ENCODE measurements at regions not wholly inside any gene's neighbourhood (a gene's known extent, or its start where the extent isn't known, plus 50 kb on each side); places are given as distances from the start of the nearest gene placed in this dataset.

DNA sequence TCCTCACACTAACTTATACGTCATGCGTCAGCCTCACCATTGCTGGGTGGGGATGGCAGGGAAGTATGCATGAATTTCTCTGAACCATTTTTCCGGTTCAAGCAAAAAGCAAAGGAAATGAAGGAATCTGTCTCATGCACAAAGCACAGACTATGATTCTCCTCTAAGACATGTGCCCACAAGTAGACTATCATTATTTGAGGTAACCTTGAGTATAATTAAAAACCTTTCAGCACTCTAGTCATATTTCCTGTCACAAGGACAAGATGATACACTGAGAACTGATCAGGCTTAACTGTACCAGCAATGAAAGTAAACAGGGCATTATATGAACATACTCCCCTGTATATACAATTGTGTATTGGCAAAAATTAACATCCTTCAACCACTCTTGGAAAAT is 56.7 kb upstream of the TSC22D2 start:
- 91 to 97% (median 93%) methylated on average over 3 of the region's 3 CpGs for WGBS, 3 donors
- no peaks in the 10 kb centered on the region for H3K36me3 ChIP-seq (ENCODE audit: insufficient read depth in 1 of 2, low read depth in 1 of 2)
- ATAC-seq: peak in 2 of 4 donors; percentile 18 to 27
- H3K4me3 ChIP-seq: no peak overlapping the region
- H3K27ac ChIP-seq: no peak overlapping the region
- DNase-seq: no peak
- TF ChIP-seq, protein P1, sequence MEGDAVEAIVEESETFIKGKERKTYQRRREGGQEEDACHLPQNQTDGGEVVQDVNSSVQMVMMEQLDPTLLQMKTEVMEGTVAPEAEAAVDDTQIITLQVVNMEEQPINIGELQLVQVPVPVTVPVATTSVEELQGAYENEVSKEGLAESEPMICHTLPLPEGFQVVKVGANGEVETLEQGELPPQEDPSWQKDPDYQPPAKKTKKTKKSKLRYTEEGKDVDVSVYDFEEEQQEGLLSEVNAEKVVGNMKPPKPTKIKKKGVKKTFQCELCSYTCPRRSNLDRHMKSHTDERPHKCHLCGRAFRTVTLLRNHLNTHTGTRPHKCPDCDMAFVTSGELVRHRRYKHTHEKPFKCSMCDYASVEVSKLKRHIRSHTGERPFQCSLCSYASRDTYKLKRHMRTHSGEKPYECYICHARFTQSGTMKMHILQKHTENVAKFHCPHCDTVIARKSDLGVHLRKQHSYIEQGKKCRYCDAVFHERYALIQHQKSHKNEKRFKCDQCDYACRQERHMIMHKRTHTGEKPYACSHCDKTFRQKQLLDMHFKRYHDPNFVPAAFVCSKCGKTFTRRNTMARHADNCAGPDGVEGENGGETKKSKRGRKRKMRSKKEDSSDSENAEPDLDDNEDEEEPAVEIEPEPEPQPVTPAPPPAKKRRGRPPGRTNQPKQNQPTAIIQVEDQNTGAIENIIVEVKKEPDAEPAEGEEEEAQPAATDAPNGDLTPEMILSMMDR (IDR thresholded peaks at IDR 0.05): no peak
- H3K9me3 ChIP-seq: no peaks in the 10 kb centered on the region
- intact Hi-C loops (cut with DNase I): loop anchor here in 1 of 2 donors (5.0 kb wide), 1 partner anchor 56 kb away; the partner anchor contains the start of gene TSC22D2
- H3K4me1 ChIP-seq: peaks cover 29% of the 10 kb centered on the region
- no peaks in the 10 kb centered on the region for H3K27me3 ChIP-seq (ENCODE audit: insufficient read depth in 3 of 3, low read length in 2 of 3)

DNA sequence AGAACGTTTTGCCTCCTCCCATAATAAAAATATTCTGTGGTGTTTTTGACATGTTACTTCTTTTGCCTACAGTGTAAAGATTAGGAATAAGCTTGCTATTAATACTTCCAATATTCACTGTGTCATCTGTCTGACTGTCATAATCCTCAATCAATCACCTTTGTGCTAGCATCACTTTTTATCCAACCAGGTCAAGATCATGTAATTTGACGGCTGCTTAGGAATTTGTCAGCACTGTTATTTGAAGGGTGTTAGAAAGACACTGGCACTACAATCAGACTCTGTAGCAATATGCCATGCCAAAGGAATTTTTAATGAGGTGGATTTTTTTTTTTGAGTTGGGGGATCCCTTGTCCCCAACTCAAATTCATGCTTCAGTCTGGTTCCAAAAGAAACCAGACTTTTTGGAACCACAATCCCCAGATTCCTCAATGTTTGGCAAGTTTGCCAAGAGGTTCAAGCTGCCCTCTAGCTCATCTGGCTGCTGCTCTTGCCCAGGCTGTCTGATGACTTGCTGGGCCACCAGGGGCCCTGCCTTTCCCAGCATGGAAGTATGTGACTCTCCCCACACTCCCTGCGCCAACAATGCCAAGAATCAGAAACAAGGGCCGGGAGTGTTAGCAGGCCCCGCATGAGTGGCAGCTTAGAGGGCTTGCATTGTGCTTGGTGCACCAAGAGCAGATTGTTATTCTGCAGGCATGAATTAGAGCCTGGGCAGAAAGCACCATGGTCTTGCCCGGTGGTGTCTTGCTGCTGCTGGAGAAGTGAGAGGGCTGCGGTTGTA is 58.6 kb upstream of the TSC22D2 start:
- Histone ChIP-seq H3K27me3 (ENCODE audit: insufficient read depth in 3 of 3, low read length in 2 of 3) (no peaks in the 10 kb centered on the region), H3K36me3 (ENCODE audit: insufficient read depth in 1 of 2, low read depth in 1 of 2) (no peaks in the 10 kb centered on the region), H3K4me3 (no peak overlapping the region), H3K27ac (peak overlapping the region; percentile 58), H3K9me3 (no peaks in the 10 kb centered on the region), H3K4me1 (peaks cover 29% of the 10 kb centered on the region)
- 26 to 31% (median 30%) methylated on average over 7 of the region's 7 CpGs for WGBS, 3 donors
- peak; percentile 21 to 55 for DNase-seq
- intact Hi-C loops (cut with DNase I): loop anchor here in 1 of 2 donors (5.0 kb wide), 1 partner anchor 58 kb away; the partner anchor contains the start of gene TSC22D2
- TF ChIP-seq, protein P1 (IDR thresholded peaks at IDR 0.05): no peak
- ATAC-seq: peak; percentile 63 to 85 (median 80)

DNA sequence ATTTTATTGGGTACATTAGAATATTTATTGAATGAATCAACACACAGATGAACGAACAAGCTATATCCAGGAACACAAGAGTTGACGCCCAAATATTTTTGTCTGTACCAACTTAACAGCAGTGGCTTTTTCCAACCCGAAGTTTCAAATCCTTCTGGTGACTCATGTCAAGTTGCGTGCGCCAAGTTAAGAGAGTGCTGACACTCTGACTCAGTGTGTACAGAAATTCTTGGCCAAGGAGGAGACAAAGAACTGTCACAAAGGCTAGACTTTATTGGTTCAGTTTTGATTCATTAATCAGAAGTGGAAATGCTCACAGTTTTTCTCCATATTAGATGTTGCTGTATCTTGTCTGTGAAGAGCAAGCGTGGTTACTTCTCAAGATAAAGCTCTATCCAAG is 59.6 kb upstream of the TSC22D2 start:
- H3K36me3 ChIP-seq (ENCODE audit: insufficient read depth in 1 of 2, low read depth in 1 of 2): no peaks in the 10 kb centered on the region
- ATAC-seq (peak; percentile 91 to 97 (median 92)), DNase-seq (no peak)
- WGBS, 3 donors: 16 to 25% (median 23%) methylated on average over 6 of the region's 6 CpGs
- intact Hi-C loops (cut with DNase I): no loop called here
- H3K9me3 ChIP-seq: no peaks in the 10 kb centered on the region
- no peak overlapping the region for H3K4me3 ChIP-seq
- peak overlapping the region; percentile 58 for H3K27ac ChIP-seq
- no peaks in the 10 kb centered on the region for H3K27me3 ChIP-seq (ENCODE audit: insufficient read depth in 3 of 3, low read length in 2 of 3)
- TF ChIP-seq, protein P1 (IDR thresholded peaks at IDR 0.05): no peak
- peaks cover 29% of the 10 kb centered on the region for H3K4me1 ChIP-seq

DNA sequence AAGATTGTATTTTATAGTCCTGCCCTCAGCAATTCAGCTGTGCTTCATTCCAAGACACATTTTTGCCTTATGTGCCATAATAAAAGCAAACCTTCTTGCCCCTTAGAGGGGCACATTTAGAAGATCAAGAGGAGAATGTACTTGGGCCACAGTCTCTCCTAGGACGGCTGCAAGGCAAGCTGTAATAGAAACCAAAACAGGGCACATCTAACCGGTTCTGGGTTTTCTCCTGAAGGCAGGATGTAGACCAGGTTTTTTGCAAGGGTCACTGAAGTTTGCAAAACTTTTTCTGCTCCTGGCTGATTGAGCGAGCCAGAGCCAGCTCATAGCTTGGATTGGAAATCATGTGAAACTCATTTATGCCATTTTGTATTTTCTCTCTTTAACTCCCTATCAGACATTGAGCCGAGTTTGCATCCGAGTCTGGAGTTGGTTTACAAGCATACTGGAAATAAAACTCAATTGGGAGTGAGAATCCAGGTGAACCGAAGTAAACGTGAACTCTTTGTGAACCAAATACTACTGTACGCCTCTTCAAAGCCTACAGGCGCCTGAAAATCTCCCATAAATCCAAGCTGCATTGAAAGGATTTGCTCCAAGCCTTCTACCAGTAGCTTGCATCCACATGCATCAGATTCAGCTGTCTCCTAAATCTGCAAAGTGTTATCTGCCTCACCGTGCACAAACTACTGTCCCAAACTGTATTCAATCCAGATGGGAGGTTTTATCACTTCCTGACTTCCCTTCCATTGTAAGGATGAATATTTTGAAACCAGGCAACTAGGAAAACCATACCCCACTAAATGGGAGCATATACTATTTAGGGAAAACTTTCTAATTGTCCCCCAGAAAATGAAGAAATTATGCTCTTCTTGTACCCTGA is 60.9 kb upstream of the TSC22D2 start:
- intact Hi-C loops (cut with DNase I): no loop called here

More for the DNA sequence above, 60.9 kb upstream of the TSC22D2 start:
- TF ChIP-seq, protein P1 (IDR thresholded peaks at IDR 0.05): no peak
- H3K4me1 ChIP-seq: peaks cover 29% of the 10 kb centered on the region
- no peak overlapping the region for H3K27ac ChIP-seq
- DNase-seq (no peak), ATAC-seq (no peak)
- no peak overlapping the region for H3K4me3 ChIP-seq
- no peaks in the 10 kb centered on the region for H3K27me3 ChIP-seq (ENCODE audit: insufficient read depth in 3 of 3, low read length in 2 of 3)
- H3K9me3 ChIP-seq: no peaks in the 10 kb centered on the region
- 71 to 76% (median 74%) methylated on average over 10 of the region's 10 CpGs for WGBS, 3 donors
- no peaks in the 10 kb centered on the region for H3K36me3 ChIP-seq (ENCODE audit: insufficient read depth in 1 of 2, low read depth in 1 of 2)

Data from psoas muscle (tissue), 7 donors.